ENCODE measurements at regions not wholly inside any gene's neighbourhood (a gene's known extent, or its start where the extent isn't known, plus 50 kb on each side); places are given as distances from the start of the nearest gene placed in this dataset.

DNA sequence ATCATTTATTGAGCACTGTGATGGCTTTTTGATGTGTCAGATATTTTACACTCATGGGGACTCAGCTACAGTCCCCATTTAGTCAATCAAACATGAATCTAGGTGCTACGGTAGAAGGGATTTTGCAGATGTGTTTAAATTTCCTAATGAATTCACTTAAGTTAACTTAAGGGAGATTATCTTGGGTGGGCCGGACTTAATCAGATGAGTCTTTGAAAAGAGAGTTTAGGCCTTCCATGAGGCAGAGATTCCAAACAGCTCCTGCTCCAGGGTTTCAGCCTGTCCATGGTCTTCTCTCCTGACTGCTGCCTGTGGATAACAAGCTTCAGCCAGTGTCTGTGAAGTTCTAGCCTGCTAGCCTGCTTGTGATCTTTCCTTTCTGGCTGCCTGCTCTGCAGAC, 202.4 kb downstream of the IDS start:
- Mint-ChIP-seq H3K9me3 (no peaks in the 10 kb centered on the region), H3K27ac (no peak overlapping the region), H3K4me3 (no peak overlapping the region), H3K4me1 (no peaks in the 10 kb centered on the region), H3K27me3 (peaks cover 0 to 8% of the 10 kb centered on the region in 2 donors), H3K36me3 (no peaks in the 10 kb centered on the region)
- no peak for DNase-seq
- ATAC-seq (replicated peaks), result no peak

DNA sequence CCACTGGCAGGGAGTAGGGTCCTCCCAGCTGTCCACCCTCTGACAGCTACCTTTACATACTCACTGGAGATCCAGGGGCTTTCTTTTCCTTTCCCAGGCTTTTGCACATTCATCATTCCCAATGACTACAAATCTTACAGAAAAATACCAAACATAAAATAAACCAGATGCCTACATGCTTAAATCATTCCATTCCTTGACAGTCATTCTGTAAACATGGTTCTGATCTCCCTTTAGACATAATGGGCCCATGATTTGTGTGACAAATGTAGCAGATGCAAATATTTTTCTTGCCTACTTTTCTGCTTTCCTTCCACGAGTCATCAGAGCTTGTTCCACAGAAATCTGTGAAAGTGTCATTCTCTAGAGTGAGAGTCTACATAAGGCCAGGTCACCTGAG, 207.0 kb downstream of the IDS start:
- DNase-seq (no peak), ATAC-seq (replicated peaks) (no peak)
- Mint-ChIP-seq H3K4me3 (no peak overlapping the region), H3K9me3 (no peaks in the 10 kb centered on the region), H3K27me3 (no peaks in the 10 kb centered on the region), H3K4me1 (no peaks in the 10 kb centered on the region), H3K36me3 (no peaks in the 10 kb centered on the region), H3K27ac (no peak overlapping the region)

DNA sequence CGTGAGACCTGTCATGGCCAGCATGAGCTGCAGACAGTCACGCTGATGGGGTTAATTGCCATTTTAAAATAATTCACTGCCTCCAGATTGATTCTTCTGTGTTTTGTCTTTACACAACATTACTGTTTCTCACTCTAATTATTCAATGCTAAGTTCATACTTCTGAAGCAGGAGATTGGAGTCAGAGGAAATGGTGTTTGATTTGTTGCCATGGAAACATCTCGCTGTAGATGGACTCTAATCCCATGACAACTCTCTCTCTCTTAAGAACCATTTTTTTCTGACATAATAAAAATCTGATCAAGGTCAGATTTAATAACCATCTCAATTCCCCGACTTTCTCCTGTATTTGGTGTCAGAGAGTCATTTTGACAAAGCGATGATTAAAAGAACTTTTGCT, 209.0 kb downstream of the IDS start:
- H3K27me3 Mint-ChIP-seq, result no peaks in the 10 kb centered on the region
- ATAC-seq (replicated peaks) (no peak), DNase-seq (no peak)
- no peaks in the 10 kb centered on the region for H3K4me1 Mint-ChIP-seq
- no peak overlapping the region for H3K27ac Mint-ChIP-seq
- H3K36me3 Mint-ChIP-seq, result no peaks in the 10 kb centered on the region
- H3K9me3 Mint-ChIP-seq, result no peaks in the 10 kb centered on the region
- H3K4me3 Mint-ChIP-seq, result no peak overlapping the region

DNA sequence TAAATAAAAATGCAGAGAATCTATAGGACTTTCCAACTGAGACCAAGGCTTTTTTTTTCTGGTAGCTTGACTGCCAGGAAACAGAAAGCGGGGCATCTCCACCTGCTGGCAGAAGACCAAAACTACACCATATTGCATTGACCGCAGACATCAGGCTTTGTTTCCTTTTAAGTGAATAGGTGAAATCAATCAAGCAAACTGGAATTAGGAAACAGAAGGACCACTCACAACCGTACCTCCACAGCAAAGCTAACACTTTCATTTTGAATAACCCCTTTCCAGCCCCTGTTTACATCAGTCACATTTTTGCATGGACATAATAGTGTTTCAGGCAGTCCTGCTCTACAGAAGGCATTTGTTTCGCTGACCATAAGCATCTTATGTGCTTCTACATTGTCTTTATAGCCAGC, 218.2 kb downstream of the IDS start:
- ATAC-seq (replicated peaks), result peak; percentile 60 to 76
- Mint-ChIP-seq H3K4me3 (no peak overlapping the region), H3K9me3 (no peaks in the 10 kb centered on the region), H3K27me3 (no peaks in the 10 kb centered on the region), H3K27ac (no peak overlapping the region), H3K36me3 (no peaks in the 10 kb centered on the region), H3K4me1 (peaks cover 6 to 8% of the 10 kb centered on the region in 2 donors)
- peak; percentile 28 for DNase-seq

DNA sequence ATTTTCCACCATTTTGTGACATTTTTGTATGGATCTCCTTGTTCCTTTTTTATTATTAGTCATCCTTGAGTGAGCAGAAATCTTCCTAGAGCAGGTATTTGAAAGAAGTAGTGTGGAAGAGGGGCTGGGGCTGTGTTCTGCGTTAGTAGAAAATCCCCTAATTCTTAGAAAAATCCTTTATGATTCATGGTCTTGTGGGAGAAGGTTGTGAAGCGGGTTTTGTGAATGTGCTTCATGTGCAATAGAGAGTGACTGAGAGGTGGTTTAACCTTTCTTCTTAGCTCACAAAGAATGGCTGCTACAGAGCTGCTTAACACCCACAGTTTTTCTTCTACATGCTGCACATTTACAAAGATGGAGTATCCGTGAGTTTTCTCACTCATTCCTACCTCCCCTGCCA, 220.5 kb downstream of the IDS start:
- H3K4me3 Mint-ChIP-seq, result no peak overlapping the region
- ATAC-seq (replicated peaks) (peak; percentile 77 to 85), DNase-seq (no peak)
- no peaks in the 10 kb centered on the region for H3K27me3 Mint-ChIP-seq
- H3K4me1 Mint-ChIP-seq, result peaks cover 6 to 8% of the 10 kb centered on the region in 2 donors
- no peak overlapping the region for H3K27ac Mint-ChIP-seq
- no peaks in the 10 kb centered on the region for H3K36me3 Mint-ChIP-seq
- no peaks in the 10 kb centered on the region for H3K9me3 Mint-ChIP-seq

DNA sequence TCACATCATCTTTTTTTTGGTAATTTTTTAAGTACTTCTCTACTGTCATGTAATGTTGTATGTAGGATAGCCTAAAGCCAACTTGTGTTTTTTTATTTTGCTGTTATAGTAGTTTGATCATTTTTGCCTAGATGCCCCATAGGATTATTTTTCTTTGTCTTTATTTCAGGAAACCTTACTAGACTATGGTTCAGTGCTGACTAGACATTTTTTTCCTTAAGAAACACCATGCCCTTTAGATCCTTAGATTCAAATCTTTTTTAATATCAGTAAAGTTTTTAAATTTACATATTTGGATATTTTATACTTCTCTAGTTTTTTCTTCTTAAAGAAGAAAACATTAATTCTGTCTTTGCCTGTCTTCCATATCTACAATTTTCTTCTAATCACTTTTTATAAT, 221.3 kb downstream of the IDS start:
- H3K27me3 Mint-ChIP-seq, result no peaks in the 10 kb centered on the region
- no peaks in the 10 kb centered on the region for H3K9me3 Mint-ChIP-seq
- DNase-seq, result no peak
- H3K27ac Mint-ChIP-seq, result no peak overlapping the region
- no peaks in the 10 kb centered on the region for H3K36me3 Mint-ChIP-seq
- peaks cover 6 to 8% of the 10 kb centered on the region in 2 donors for H3K4me1 Mint-ChIP-seq
- no peak overlapping the region for H3K4me3 Mint-ChIP-seq
- ATAC-seq (replicated peaks), result no peak

DNA sequence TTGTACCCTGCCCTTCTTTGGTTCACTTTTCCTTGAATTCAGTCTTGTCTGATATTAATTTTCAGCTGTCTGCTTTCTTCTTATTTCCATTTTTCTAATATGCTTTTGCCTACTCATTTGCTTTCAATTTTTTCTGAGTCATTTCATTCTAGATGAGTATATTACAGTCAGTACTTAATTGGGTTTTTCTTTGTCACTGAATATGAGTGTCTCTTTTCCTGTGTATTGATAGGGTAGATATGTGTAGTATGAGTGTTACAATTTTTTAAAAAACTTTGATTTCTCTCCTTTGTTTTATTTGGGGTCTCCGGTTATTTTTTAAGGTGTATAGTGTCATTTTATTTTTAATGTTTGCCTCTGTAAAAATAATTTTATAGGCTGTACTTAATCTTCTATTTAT, 222.2 kb downstream of the IDS start:
- no peaks in the 10 kb centered on the region for H3K36me3 Mint-ChIP-seq
- H3K27me3 Mint-ChIP-seq, result no peaks in the 10 kb centered on the region
- H3K4me1 Mint-ChIP-seq, result peaks cover 6 to 8% of the 10 kb centered on the region in 2 donors
- H3K27ac Mint-ChIP-seq, result no peak overlapping the region
- DNase-seq, result no peak
- no peak overlapping the region for H3K4me3 Mint-ChIP-seq
- ATAC-seq (replicated peaks), result no peak
- no peaks in the 10 kb centered on the region for H3K9me3 Mint-ChIP-seq

DNA sequence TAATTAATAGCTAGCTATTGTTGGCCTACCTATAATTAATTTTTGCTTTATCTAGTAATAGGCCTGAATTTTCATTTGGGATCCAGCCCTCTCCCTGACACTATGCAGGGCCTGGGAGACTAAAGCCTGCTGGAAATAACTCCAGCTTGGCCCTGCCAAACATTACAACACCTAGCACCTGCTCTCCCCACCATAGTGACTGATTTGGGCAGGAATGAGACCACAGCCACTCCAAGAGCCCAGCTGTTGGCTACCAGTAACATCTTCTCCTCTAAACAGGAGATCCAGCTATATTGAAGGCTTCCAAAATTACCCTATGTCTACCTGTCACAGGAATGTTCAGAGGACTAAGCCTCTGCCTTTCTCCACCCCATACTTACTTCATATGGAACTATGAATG, 225.1 kb downstream of the IDS start:
- H3K4me3 Mint-ChIP-seq, result no peak overlapping the region
- DNase-seq (no peak), ATAC-seq (replicated peaks) (no peak)
- no peaks in the 10 kb centered on the region for H3K27me3 Mint-ChIP-seq
- H3K36me3 Mint-ChIP-seq, result no peaks in the 10 kb centered on the region
- H3K27ac Mint-ChIP-seq, result no peak overlapping the region
- H3K9me3 Mint-ChIP-seq, result no peaks in the 10 kb centered on the region
- H3K4me1 Mint-ChIP-seq, result peaks cover 4 to 8% of the 10 kb centered on the region in 2 donors

DNA sequence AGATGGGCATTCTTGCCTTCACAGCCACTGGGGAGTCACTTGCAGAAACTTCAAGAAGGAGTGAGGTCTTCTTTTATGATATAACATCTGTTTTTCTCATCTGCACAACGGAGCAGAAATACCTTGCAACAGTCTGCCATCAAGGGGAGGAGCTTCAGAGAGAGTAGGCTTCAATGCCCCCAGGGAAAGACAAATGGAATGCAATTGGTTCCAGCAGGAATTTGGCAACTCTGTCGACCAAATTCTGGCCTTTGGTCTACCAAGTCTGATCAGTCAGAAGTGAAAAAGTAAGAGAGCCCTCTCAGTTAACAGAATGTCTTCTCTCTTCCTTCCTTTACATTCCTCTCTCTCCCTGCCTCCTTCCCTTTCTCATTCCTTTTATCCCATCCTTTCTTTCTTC, 229.3 kb downstream of the IDS start:
- no peaks in the 10 kb centered on the region for H3K4me1 Mint-ChIP-seq
- H3K36me3 Mint-ChIP-seq, result no peaks in the 10 kb centered on the region
- H3K9me3 Mint-ChIP-seq, result no peaks in the 10 kb centered on the region
- ATAC-seq (replicated peaks), result no peak
- no peak overlapping the region for H3K4me3 Mint-ChIP-seq
- no peak for DNase-seq
- H3K27ac Mint-ChIP-seq, result no peak overlapping the region
- H3K27me3 Mint-ChIP-seq, result peaks cover 6 to 7% of the 10 kb centered on the region in 2 donors

DNA sequence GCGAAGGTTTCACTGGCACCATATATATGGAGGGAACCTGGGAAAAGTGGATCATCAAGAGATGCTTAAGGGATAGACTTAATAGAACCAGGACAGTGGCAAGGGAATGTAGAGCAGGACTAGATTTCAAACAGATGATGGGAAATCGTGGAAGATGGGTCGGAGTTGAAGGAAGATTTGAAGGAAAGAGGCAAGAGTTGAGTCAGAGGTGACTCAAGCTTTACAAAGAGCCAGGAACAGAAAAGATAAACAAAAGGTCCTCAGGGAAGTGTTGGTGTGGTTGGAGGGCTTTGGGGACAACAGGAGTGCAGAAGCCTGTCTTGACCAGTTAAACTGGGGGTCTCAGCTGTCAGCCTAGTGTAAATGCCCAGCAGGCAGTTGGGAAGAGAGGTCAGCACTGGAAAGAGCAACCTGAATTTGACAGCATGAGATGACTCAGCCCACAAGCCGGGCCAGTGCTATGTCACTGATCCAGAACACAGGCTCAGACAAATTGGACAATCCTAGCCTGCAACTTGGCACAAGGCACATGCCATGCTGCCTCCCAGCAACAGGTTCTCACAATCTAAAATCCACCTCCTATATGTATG, 230.5 kb downstream of the IDS start:
- no peak overlapping the region for H3K27ac Mint-ChIP-seq
- ATAC-seq (replicated peaks) (no peak), DNase-seq (no peak)
- H3K27me3 Mint-ChIP-seq, result peaks cover 6 to 7% of the 10 kb centered on the region in 2 donors
- no peaks in the 10 kb centered on the region for H3K36me3 Mint-ChIP-seq
- H3K4me1 Mint-ChIP-seq, result no peaks in the 10 kb centered on the region
- no peak overlapping the region for H3K4me3 Mint-ChIP-seq
- no peaks in the 10 kb centered on the region for H3K9me3 Mint-ChIP-seq

DNA sequence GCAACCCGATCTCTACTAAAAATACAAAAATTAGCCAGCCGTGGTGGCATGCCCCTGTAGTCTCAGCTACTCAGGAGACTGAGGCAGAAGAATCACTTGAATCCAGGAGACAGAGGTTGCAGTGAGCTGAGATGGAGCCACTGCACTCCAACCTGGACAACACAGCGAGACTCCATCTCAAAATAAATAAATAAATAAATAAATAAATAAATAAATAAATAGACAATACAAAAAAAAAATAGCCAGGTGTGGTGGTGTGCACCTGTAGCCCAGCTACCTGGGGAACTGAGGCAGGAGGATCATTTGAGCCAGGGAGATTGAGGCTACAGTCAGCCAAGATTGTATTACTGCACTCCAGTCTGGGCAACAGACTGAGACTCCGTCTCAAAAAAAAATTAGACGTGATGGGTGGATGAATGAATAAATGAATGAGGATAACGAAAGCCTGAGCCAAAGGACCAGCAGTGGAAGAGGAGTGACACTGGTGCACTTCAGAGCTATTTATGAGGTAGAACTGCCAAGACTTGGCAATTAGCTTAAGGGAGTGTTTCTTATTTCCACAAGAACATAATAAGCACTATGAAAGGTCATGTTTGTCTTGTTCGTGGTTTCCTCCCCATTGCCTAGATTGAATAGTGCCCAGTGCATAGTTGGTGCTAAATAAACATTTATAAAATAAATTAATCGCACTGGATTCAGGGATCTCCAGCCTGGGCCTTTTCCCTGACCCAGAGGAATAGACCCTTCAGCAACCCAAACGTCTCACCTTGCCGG, 232.2 kb downstream of the IDS start:
- H3K27ac Mint-ChIP-seq, result no peak overlapping the region
- no peaks in the 10 kb centered on the region for H3K36me3 Mint-ChIP-seq
- H3K27me3 Mint-ChIP-seq, result peaks cover 6 to 7% of the 10 kb centered on the region in 2 donors
- no peaks in the 10 kb centered on the region for H3K9me3 Mint-ChIP-seq
- H3K4me1 Mint-ChIP-seq, result peaks cover 0 to 1% of the 10 kb centered on the region in 2 donors
- no peak for DNase-seq
- no peak for ATAC-seq (replicated peaks)
- no peak overlapping the region for H3K4me3 Mint-ChIP-seq

DNA sequence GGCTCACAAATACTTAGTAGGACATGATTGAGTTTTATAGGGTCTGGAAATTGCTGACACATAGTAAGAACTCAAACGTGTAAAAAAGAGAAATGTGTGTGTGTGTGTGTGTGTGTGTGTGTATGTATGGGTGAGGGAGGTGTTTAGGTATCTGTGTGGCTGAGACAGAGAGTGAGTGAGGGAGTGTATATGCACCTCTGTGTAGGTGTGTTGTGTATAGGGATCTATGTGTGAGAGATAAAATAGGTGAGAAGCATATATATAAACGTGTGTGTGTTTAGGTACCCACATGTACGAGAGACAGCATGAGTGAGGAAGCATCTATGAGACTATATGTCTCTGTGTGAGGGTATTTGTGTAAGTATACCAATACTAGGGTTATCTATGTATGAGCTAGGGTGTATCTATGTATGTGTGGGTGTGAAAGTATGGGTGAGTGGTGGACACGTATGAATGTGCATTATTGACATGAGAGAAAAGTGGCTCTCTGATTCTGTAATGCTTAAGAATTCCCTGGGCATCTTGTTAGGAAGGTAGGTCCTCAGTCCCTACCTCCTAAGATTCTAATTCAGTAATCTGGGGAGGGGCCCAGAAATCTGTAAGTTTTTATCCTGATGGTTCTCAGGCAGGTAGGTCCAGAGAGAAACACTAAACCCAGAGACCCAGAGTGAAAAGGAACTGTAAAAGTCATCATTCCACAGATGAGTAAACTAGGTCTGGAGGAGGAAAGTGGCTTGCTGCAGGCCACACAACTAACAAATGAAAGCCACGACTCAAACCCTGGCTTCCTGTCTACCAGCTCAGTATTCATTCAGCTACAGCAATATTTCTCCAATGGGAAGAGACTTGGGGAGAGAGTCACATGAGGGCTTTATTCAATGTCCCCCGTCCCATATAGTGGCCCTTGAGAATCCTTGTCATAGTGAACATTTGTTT, 237.0 kb downstream of the IDS start:
- H3K9me3 Mint-ChIP-seq, result peaks cover 0 to 2% of the 10 kb centered on the region in 2 donors
- H3K27me3 Mint-ChIP-seq, result peaks cover 0 to 5% of the 10 kb centered on the region in 2 donors
- peaks cover 0 to 2% of the 10 kb centered on the region in 2 donors for H3K4me1 Mint-ChIP-seq
- H3K36me3 Mint-ChIP-seq, result no peaks in the 10 kb centered on the region
- no peak overlapping the region for H3K4me3 Mint-ChIP-seq
- DNase-seq, result no peak
- peak; percentile 23 to 68 for ATAC-seq (replicated peaks)
- H3K27ac Mint-ChIP-seq, result no peak overlapping the region

DNA sequence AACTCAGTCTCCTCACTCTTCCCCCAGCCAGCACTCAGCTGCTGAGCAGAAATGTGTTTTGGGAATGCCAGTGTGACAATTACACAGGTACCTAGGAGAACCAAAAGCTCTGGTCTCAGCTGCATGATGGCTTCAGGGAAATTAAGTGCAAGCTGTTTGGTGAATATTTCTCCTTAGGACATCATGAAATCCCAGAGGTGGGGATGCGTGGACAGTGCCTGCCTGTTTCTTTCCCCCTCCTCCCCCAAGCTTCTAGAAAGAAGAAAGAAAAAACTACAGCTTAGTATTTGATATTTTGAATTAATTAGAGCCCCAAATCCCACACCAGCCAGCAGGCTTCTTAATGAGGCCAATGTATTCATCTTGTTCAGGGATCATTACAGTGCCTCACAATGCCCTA, 243.0 kb downstream of the IDS start:
- ATAC-seq (replicated peaks) (no peak), DNase-seq (no peak)
- no peaks in the 10 kb centered on the region for H3K4me1 Mint-ChIP-seq
- no peaks in the 10 kb centered on the region for H3K36me3 Mint-ChIP-seq
- H3K27ac Mint-ChIP-seq, result no peak overlapping the region
- no peak overlapping the region for H3K4me3 Mint-ChIP-seq
- H3K27me3 Mint-ChIP-seq, result peaks cover 0 to 8% of the 10 kb centered on the region in 2 donors
- H3K9me3 Mint-ChIP-seq, result peaks cover 0 to 2% of the 10 kb centered on the region in 2 donors

DNA sequence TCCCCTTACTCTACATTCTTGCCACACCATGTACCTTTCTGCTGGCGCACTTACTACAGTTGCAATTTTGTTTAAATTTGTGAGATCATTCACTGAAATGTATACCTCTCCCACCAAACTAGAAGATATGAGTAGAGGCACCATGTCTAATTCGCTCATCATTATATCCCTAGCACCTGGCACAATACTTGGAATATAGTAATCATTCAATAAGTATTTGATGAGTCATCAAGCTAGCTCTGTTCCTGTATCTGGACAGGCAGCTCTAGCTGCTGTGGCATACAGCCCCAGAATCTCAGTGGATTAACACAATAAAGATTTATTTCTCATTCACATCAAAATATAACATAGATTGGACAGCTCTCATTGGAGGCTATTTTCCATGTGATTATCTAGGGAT, 245.9 kb downstream of the IDS start:
- H3K27me3 Mint-ChIP-seq, result peaks cover 0 to 8% of the 10 kb centered on the region in 2 donors
- H3K9me3 Mint-ChIP-seq, result no peaks in the 10 kb centered on the region
- no peak overlapping the region for H3K4me3 Mint-ChIP-seq
- H3K36me3 Mint-ChIP-seq, result no peaks in the 10 kb centered on the region
- ATAC-seq (replicated peaks), result no peak
- no peaks in the 10 kb centered on the region for H3K4me1 Mint-ChIP-seq
- H3K27ac Mint-ChIP-seq, result no peak overlapping the region
- no peak for DNase-seq

All from stimulated activated naive B cell treated with anti-CD40 and anti-IgM and Interleukin-4, amounts not matched to agents 10 μg/mL and 1 μg/mL and 100 μg/mL, for 72 hours (primary cell).